Activated B cell treated with CpG ODN at 0.5 μM for 24 hours (primary cell): ENCODE measurements at regions not wholly inside any gene's neighbourhood (a gene's known extent, or its start where the extent isn't known, plus 50 kb on each side); places are given as distances from the start of the nearest gene placed in this dataset.

Experiments
- ATAC-seq: fragments of 200-7000 bp; cut with Tn5 transposase; one replicate; pipeline ENCODE4 v1.10.0; 2021; ENCODE audit warnings: low read depth, mild to moderate bottlenecking, moderate library complexity
- CTCF ChIA-PET: fragments of 350-600 bp; sonication (Branson Sonifier 250); formaldehyde crosslinking; loops from one replicate; lab custom pipeline; 2021; ENCODE audit warnings: antibody characterized with exemption; lab: Charles Lee
- POLR2A ChIA-PET: fragments of 350-600 bp; sonication (Branson Sonifier 250); formaldehyde crosslinking; loops from one replicate; lab custom pipeline; 2021; ENCODE audit warnings: antibody characterized with exemption; lab: Charles Lee
- DNase-seq: peaks from one replicate; pipeline ENCODE4 v3.0.0; 2022
- H3K27ac Mint-ChIP-seq: one replicate; pipeline ENCODE4 v1.8.0; 2020; ENCODE audit warnings: mixed read lengths
- H3K27me3 Mint-ChIP-seq: one replicate; pipeline ENCODE4 v1.8.0; 2021; ENCODE audit warnings: mixed read lengths
- H3K36me3 Mint-ChIP-seq: one replicate; pipeline ENCODE4 v1.8.0; 2021; ENCODE audit warnings: low read depth, mixed read lengths
- H3K4me1 Mint-ChIP-seq: one replicate; pipeline ENCODE4 v1.8.0; 2021; ENCODE audit warnings: mixed read lengths
- H3K4me3 Mint-ChIP-seq: one replicate; pipeline ENCODE4 v1.8.0; 2020; ENCODE audit warnings: mild to moderate bottlenecking, mixed read lengths
- H3K9me3 Mint-ChIP-seq: one replicate; pipeline ENCODE4 v1.8.0; 2020; ENCODE audit warnings: mixed read lengths
- intact Hi-C: fragments of 100-400 bp; cut with micrococcal nuclease; formaldehyde crosslinking; loops from one replicate; pipeline ENCODE4 v1.15.1; 2024
- TF ChIP-seq, protein P1 (sequence below): fragments of 200-600 bp; IDR thresholded peaks from one replicate; pipeline ENCODE4 v1.8.0; 2022; ENCODE audit warnings: antibody characterized with exemption, mild to moderate bottlenecking

DNA sequence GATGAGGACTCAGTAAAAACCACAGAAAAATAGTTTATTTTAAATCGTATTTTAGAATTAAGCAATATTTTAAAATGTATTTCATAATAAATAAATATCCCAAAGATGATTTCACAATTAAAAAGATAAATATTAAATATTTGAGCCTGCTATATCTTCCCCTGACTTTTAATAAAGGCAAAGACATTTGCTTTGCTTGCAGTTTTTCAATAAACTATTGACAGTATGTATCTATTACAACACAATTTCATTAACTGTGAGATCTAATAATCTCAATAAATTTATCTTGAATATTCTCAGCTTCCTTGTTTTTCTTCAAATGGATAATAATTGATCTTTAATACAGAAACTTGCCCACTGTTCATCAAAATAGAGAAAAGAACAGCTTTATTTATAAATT is 186.2 kb upstream of the TARS1 start:
- CTCF ChIA-PET: no interaction called here

DNA sequence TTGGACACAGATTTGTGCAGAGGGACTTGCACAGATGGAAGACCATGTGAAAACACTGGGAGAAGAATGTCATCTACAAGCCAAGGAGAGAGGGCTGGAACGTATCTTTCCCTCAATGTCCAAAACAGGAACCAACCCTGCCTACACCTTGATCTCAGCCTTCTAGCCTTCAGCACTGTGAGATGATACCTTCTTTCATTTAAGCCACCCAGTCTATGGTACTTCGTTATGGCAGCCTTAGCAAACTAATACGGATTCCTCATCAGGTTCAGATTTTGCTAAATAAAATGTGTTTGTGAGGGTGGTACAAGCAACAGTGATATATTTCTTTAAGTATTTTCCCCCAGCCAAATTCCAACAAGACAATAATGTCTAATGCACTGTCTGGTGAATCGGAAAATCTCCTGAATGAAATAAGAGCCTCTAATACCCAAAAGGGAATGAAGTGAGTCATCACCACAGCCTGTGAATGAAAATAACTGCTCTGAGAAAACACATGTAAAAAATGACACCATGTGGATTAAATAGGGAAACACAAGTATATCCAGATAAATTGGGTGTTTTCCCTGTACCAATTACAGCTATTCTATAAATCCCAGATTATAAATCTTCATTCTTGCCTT is 182.8 kb upstream of the TARS1 start:
- no peaks in the 10 kb centered on the region for H3K36me3 Mint-ChIP-seq
- H3K27ac Mint-ChIP-seq: no peak overlapping the region
- TF ChIP-seq, protein P1, sequence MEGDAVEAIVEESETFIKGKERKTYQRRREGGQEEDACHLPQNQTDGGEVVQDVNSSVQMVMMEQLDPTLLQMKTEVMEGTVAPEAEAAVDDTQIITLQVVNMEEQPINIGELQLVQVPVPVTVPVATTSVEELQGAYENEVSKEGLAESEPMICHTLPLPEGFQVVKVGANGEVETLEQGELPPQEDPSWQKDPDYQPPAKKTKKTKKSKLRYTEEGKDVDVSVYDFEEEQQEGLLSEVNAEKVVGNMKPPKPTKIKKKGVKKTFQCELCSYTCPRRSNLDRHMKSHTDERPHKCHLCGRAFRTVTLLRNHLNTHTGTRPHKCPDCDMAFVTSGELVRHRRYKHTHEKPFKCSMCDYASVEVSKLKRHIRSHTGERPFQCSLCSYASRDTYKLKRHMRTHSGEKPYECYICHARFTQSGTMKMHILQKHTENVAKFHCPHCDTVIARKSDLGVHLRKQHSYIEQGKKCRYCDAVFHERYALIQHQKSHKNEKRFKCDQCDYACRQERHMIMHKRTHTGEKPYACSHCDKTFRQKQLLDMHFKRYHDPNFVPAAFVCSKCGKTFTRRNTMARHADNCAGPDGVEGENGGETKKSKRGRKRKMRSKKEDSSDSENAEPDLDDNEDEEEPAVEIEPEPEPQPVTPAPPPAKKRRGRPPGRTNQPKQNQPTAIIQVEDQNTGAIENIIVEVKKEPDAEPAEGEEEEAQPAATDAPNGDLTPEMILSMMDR: no peak
- H3K27me3 Mint-ChIP-seq: no peaks in the 10 kb centered on the region
- no peak overlapping the region for H3K4me3 Mint-ChIP-seq
- no peak for DNase-seq
- intact Hi-C loops: no loop called here
- H3K4me1 Mint-ChIP-seq: no peaks in the 10 kb centered on the region
- ATAC-seq: no peak
- no peaks in the 10 kb centered on the region for H3K9me3 Mint-ChIP-seq
- CTCF ChIA-PET: no interaction called here
- POLR2A ChIA-PET: no interaction called here

More for the DNA sequence above, 186.2 kb upstream of the TARS1 start:
- no peak overlapping the region for H3K27ac Mint-ChIP-seq
- POLR2A ChIA-PET: no interaction called here
- intact Hi-C loops: no loop called here
- H3K9me3 Mint-ChIP-seq: no peaks in the 10 kb centered on the region
- no peak overlapping the region for H3K4me3 Mint-ChIP-seq
- DNase-seq (no peak), ATAC-seq (no peak)
- TF ChIP-seq, protein P1: no peak
- no peaks in the 10 kb centered on the region for H3K36me3 Mint-ChIP-seq
- H3K4me1 Mint-ChIP-seq: no peaks in the 10 kb centered on the region
- no peaks in the 10 kb centered on the region for H3K27me3 Mint-ChIP-seq

DNA sequence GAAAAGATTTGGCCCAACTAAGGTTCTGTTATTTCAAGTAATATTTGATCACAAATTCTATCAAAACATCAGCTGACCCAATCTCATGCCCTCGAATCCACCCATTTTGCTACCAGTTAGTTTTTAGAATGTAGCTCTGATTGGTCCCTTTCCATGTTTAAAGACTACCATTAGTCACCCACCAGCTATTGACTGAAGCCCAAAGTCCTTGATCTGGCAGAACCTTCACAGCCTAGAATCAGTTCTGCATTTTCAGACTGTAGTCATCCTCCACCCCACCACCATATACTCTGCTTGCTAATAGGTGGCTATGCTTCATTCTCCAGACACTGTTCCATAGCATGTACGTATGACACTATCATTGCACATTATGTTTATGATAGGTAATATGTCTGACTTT is 182.2 kb upstream of the TARS1 start:
- ChIA-PET POLR2A (no interaction called here), CTCF (no interaction called here)
- no peak overlapping the region for H3K4me3 Mint-ChIP-seq
- no peaks in the 10 kb centered on the region for H3K4me1 Mint-ChIP-seq
- intact Hi-C loops: no loop called here
- H3K9me3 Mint-ChIP-seq: peaks cover 2% of the 10 kb centered on the region
- H3K27ac Mint-ChIP-seq: no peak overlapping the region
- H3K27me3 Mint-ChIP-seq: no peaks in the 10 kb centered on the region
- TF ChIP-seq, protein P1: no peak
- DNase-seq: no peak
- ATAC-seq: no peak
- H3K36me3 Mint-ChIP-seq: no peaks in the 10 kb centered on the region

DNA sequence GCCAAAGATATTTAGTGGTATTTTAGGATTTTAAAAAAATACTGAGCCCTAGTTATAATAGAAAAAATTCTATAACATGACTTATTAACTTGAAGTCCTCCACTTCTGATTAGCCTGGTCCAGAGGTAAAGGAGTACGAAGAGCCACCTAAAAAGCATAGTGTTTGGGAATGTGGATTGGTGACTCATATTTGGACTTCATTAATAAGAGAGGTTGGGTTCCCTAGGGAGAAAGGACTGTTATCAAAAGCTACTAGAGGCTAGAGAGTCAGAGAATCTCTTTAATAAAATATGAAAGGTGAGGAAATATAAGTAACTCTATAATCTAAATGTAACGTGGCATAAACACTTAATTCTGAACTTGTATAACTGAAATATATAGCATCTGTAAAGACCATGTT is 180.7 kb upstream of the TARS1 start:
- TF ChIP-seq, protein P1: no peak
- H3K4me1 Mint-ChIP-seq: no peaks in the 10 kb centered on the region
- H3K9me3 Mint-ChIP-seq: peaks cover 12% of the 10 kb centered on the region
- no peak overlapping the region for H3K4me3 Mint-ChIP-seq
- intact Hi-C loops: no loop called here
- DNase-seq (no peak), ATAC-seq (no peak)
- H3K36me3 Mint-ChIP-seq: no peaks in the 10 kb centered on the region
- ChIA-PET CTCF (no interaction called here), POLR2A (no interaction called here)
- no peaks in the 10 kb centered on the region for H3K27me3 Mint-ChIP-seq
- H3K27ac Mint-ChIP-seq: no peak overlapping the region

DNA sequence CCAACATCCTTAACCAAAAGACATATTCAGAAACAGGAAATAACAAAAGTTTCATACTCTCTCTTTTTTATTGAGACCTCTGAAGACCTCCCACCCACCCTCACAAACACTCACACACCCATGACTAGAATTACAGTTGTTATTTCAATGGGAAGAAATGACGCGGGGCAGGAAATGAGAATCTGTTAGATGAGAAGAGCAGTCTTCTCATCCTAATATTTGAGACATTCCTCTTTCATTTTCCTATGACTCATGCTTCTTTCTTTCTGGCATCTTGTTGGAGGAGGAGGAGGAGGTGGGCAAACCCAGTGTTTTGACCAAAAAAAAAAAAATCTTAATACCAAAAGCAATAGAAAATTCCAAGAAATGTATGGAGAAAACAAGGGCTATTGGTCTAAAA is 179.5 kb upstream of the TARS1 start:
- DNase-seq: no peak
- ChIA-PET CTCF (no interaction called here), POLR2A (no interaction called here)
- Mint-ChIP-seq H3K4me3 (no peak overlapping the region), H3K27me3 (no peaks in the 10 kb centered on the region), H3K9me3 (peaks cover 12% of the 10 kb centered on the region), H3K27ac (no peak overlapping the region), H3K36me3 (no peaks in the 10 kb centered on the region), H3K4me1 (no peaks in the 10 kb centered on the region)
- intact Hi-C loops: no loop called here
- no peak for ATAC-seq
- TF ChIP-seq, protein P1: no peak
